ENCODE measurements at regions not wholly inside any gene's neighbourhood (a gene's known extent, or its start where the extent isn't known, plus 50 kb on each side); places are given as distances from the start of the nearest gene placed in this dataset.

DNA sequence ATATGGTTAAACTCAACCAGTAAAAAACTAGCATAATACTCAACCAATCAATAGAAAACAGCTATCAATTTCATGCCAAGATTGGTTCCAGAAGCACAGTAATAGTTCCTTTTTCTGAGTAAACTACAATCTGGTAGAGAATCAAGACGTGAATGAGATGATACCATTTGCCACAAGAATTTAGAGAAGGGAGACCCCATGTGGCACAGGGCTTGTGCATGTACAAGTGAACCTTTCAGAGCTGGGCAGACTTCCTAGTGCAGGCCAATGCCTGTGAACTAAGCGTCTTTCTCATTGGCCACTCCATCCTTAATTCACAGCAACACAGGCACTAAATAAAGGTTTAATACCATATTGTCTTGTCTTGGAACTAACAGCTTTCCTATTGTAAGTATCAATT is 213.5 kb downstream of the RFPL4B start:
- TF ChIP-seq, protein P1, sequence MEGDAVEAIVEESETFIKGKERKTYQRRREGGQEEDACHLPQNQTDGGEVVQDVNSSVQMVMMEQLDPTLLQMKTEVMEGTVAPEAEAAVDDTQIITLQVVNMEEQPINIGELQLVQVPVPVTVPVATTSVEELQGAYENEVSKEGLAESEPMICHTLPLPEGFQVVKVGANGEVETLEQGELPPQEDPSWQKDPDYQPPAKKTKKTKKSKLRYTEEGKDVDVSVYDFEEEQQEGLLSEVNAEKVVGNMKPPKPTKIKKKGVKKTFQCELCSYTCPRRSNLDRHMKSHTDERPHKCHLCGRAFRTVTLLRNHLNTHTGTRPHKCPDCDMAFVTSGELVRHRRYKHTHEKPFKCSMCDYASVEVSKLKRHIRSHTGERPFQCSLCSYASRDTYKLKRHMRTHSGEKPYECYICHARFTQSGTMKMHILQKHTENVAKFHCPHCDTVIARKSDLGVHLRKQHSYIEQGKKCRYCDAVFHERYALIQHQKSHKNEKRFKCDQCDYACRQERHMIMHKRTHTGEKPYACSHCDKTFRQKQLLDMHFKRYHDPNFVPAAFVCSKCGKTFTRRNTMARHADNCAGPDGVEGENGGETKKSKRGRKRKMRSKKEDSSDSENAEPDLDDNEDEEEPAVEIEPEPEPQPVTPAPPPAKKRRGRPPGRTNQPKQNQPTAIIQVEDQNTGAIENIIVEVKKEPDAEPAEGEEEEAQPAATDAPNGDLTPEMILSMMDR (IDR thresholded peaks at IDR 0.05) = no peak
- TF ChIP-seq POLR2A (IDR thresholded peaks at IDR 0.05) = no peak
- no peaks in the 10 kb centered on the region for H3K36me3 ChIP-seq
- no peaks in the 10 kb centered on the region for H3K9me3 ChIP-seq
- H3K4me3 ChIP-seq = no peak overlapping the region
- H3K27ac ChIP-seq = no peak overlapping the region
- DNase-seq = no peak
- no peaks in the 10 kb centered on the region for H3K4me1 ChIP-seq
- intact Hi-C loops (cut with DNase I; ENCODE audit: low total_unique reads) = no loop called here
- H3K27me3 ChIP-seq = no peaks in the 10 kb centered on the region

DNA sequence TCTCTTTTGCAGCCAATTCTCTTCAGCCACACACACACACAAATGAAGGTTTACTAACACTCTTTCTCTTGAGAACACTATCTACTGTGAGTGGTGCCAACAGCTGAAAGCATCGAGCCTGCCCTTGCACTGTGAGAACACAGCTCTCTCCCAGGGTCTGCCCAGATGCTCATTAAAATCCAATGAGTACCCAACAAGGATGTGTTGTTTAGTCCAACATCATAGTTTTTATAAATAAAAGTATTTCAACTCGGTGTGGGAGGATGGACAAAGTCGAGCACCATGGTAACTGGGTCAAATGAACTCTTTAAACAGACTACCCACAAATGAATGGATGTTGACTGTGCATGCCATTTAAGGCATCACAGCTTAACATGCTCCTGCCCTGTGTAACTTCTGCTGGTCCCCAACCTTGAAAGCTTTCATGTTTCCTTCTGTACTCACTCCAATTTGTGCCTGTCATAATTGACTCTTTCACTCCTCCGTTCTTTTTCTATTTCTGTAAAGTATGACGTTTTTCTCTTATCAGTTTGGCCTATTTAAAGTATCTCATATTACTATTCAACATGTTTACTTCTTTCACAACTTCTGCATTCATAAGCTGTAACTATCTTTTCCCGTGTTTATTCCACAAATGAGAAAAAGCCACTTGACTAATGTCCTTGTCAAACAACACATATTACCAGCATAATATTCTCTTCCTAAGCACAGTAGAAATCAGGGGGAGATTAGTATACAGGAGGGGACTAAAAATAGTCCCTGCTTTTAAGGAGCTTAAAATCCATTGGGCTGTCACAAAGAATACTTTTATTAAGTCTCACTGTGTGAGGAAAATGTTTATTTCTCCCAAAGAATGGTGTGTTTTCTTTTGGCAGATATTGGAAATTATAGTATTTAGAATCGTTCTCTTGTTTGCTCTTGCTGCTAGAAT is 215.4 kb downstream of the RFPL4B start:
- Histone ChIP-seq H3K27me3 (no peaks in the 10 kb centered on the region), H3K4me3 (no peak overlapping the region), H3K9me3 (no peaks in the 10 kb centered on the region), H3K27ac (peak overlapping the region in 1 of 2 donors; percentile 14), H3K4me1 (no peaks in the 10 kb centered on the region), H3K36me3 (no peaks in the 10 kb centered on the region)
- DNase-seq = no peak
- no peak for TF ChIP-seq POLR2A (IDR thresholded peaks at IDR 0.05)
- TF ChIP-seq, protein P1 (IDR thresholded peaks at IDR 0.05) = no peak
- intact Hi-C loops (cut with DNase I; ENCODE audit: low total_unique reads) = no loop called here

DNA sequence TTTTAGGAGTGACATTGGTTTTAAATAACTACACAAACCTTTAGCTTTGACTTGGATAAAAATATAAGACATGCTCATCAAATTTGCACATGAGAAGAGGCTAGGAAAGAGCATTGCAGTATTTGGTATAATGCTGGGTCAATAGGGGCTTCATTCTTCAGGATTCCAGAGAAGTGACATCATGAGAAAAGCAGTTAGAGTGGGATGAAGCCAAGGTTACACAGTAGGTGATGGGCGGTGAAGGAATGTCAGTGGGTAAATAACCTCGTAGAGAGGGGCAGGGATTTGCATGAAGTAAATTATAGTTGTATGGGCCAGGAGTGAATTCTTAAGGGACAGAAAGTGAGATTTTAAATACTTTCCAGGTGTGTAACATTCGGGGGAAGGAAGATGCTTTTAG is 216.2 kb downstream of the RFPL4B start:
- no peak for TF ChIP-seq POLR2A (IDR thresholded peaks at IDR 0.05)
- TF ChIP-seq, protein P1 (IDR thresholded peaks at IDR 0.05) = no peak
- Histone ChIP-seq H3K4me3 (no peak overlapping the region), H3K27me3 (no peaks in the 10 kb centered on the region), H3K36me3 (no peaks in the 10 kb centered on the region), H3K27ac (no peak overlapping the region), H3K9me3 (no peaks in the 10 kb centered on the region), H3K4me1 (no peaks in the 10 kb centered on the region)
- intact Hi-C loops (cut with DNase I; ENCODE audit: low total_unique reads) = no loop called here
- DNase-seq = no peak

DNA sequence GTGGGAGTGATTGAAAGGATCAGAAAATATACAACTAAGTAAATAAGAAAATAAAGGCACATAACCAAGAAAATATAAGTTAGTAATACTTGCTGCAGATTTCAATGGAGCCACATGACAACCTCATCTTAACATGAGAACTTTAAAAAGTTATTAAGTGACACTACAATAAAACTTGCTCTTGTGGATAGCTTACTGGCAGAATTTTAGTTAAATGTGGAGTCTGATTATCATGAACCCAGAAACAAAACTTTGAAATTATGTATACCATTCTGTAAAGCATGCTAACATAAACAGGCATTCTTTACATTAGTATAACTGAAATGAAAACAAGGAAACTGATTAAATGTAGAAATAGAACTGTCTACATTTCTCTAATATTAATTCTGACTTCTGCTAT is 220.9 kb downstream of the RFPL4B start:
- Histone ChIP-seq H3K4me1 (peaks cover 0 to 5% of the 10 kb centered on the region in 2 donors), H3K9me3 (no peaks in the 10 kb centered on the region), H3K4me3 (no peak overlapping the region), H3K27me3 (no peaks in the 10 kb centered on the region), H3K27ac (no peak overlapping the region), H3K36me3 (no peaks in the 10 kb centered on the region)
- intact Hi-C loops (cut with DNase I; ENCODE audit: low total_unique reads) = no loop called here
- no peak for DNase-seq
- TF ChIP-seq, protein P1 (IDR thresholded peaks at IDR 0.05) = no peak
- TF ChIP-seq POLR2A (IDR thresholded peaks at IDR 0.05) = no peak

DNA sequence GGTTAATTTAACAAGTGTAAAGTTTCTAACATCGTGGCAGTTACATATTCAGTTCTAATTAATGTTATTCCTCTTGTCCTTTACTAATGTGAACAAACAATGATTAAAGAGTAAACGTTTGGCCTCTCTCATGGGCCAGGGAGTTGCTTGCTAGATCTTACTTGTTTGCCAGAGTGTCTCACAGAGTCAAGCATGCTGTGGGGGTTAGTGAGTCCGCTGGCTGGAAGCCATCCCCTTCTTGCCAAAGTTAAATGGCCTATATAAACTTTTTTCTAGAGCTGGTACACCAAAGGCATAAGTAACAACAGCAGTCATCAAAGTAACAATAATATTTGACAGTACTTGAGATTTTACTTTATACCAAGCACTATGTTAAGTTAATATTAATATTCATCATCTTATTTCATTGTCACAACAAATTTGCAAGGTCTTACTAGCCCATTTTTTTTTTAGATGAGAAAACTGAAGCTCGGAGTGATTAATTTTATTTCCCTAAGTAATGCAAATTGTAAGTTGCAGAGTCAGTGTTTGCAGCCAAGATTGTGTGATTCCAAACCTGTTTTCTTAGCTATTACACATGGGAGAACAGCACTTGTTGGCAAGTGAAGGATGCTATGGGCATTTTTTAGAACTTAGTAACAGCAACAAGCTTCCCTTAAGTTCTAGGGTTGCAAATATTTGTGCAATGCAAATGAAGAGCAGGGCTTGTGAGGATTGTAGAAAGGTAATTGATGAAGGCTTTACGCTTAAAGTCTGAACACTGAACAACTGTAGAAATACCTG is 224.5 kb downstream of the RFPL4B start:
- DNase-seq = no peak
- Histone ChIP-seq H3K27me3 (no peaks in the 10 kb centered on the region), H3K27ac (peak overlapping the region in 1 of 2 donors; percentile 6), H3K9me3 (no peaks in the 10 kb centered on the region), H3K4me1 (peaks cover 0 to 5% of the 10 kb centered on the region in 2 donors), H3K4me3 (no peak overlapping the region), H3K36me3 (no peaks in the 10 kb centered on the region)
- no peak for TF ChIP-seq POLR2A (IDR thresholded peaks at IDR 0.05)
- TF ChIP-seq, protein P1 (IDR thresholded peaks at IDR 0.05) = no peak
- intact Hi-C loops (cut with DNase I; ENCODE audit: low total_unique reads) = no loop called here
